Aorta (tissue), 5 donors: ENCODE measurements at regions not wholly inside any gene's neighbourhood (a gene's known extent, or its start where the extent isn't known, plus 50 kb on each side); places are given as distances from the start of the nearest gene placed in this dataset.

Experiments
- ATAC-seq: fragments of 200-7000 bp; cut with Tn5 transposase; one replicate; pipeline ENCODE4 v1.9.1; 2022; ENCODE audit warnings: moderate library complexity; ENCODE audit not compliant: low FRiP score
- DNase-seq, 2 donors: peaks; one replicate each; pipeline ENCODE4 v3.0.0-alpha.2; 2020
- H3K27ac ChIP-seq, 2 donors: one replicate each; pipeline ENCODE4 v1.5.1; 2013; ENCODE audit warnings: low read length in 2 of 2, mild to moderate bottlenecking in 2 of 2, moderate library complexity in 2 of 2, control low read depth in 1 of 2, inconsistent platforms in 1 of 2, low read depth in 1 of 2
- H3K27me3 ChIP-seq, 2 donors: one replicate each; pipeline ENCODE4 v1.6.1; 2013; ENCODE audit warnings: control low read depth in 1 of 2, low read length in 1 of 2, mild to moderate bottlenecking in 1 of 2, moderate library complexity in 1 of 2; ENCODE audit not compliant: insufficient read depth in 2 of 2, control insufficient read depth in 1 of 2
- H3K36me3 ChIP-seq, 2 donors: one replicate each; pipeline ENCODE4 v1.6.1; 2013; ENCODE audit warnings: control low read depth in 1 of 2, low read length in 1 of 2, mild to moderate bottlenecking in 1 of 2; ENCODE audit not compliant: insufficient read depth in 2 of 2, control insufficient read depth in 1 of 2
- H3K4me1 ChIP-seq, 2 donors: one replicate each; pipeline ENCODE4 v1.6.1; 2013; ENCODE audit warnings: low read length in 2 of 2, control low read depth in 1 of 2, mild to moderate bottlenecking in 1 of 2, moderate library complexity in 1 of 2; ENCODE audit not compliant: insufficient read depth in 2 of 2, control insufficient read depth in 1 of 2
- H3K4me3 ChIP-seq, 2 donors: one replicate each; pipeline ENCODE4 v1.5.1; 2013; ENCODE audit warnings: low read length in 2 of 2, control low read depth in 1 of 2, mild to moderate bottlenecking in 1 of 2
- H3K9me3 ChIP-seq: one replicate; pipeline ENCODE4 v1.6.1; 2013; ENCODE audit warnings: mild to moderate bottlenecking, low read length; ENCODE audit not compliant: control insufficient read depth
- whole genome bisulfite sequencing, 2 donors: extraction: QIAGEN DNeasy Blood & Tissue Kit; methylation state at CpG; one replicate each; pipeline ENCODE4 v1.1.7; 2013; 5-methylcytosine and 5-hydroxymethylcytosine counted together
- intact Hi-C, 2 donors: fragments of 100-400 bp; cut with DNase I; formaldehyde crosslinking; loops; one replicate each; pipeline versions ENCODE4 v1.14.2 to v1.15.0; 2022
- donor health status: healthy with polysubstance abuse.
- donor health status: Bipolar disorder and iron deficiency.
- donor health status: DM: no; HTN: no; CAD: no.
- donor health status: DM: no; HTN: no; CAD: no.
- donor health status: DM: yes; HTN: yes; CAD: no.

GRCh38 chr12:85690146-85690545 lies 146.1 kb downstream of the RASSF9 start:
- H3K9me3 ChIP-seq = no peaks in the 10 kb centered on the region
- H3K27ac ChIP-seq = no peak overlapping the region
- WGBS, 2 donors = 77 to 86% methylated on average over 3 of the region's 3 CpGs
- H3K4me3 ChIP-seq = no peak overlapping the region
- H3K27me3 ChIP-seq = no peaks in the 10 kb centered on the region
- DNase-seq = no peak
- intact Hi-C loops = no loop called here
- ATAC-seq = no peak
- H3K36me3 ChIP-seq = no peaks in the 10 kb centered on the region
- peaks cover 0 to 4% of the 10 kb centered on the region in 2 donors for H3K4me1 ChIP-seq

GRCh38 chr12:85693093-85693665 lies 143.0 kb downstream of the RASSF9 start:
- intact Hi-C loops = no loop called here
- 94 to 97% methylated on average over 3 of the region's 3 CpGs for WGBS, 2 donors
- no peak for DNase-seq
- no peaks in the 10 kb centered on the region for H3K27me3 ChIP-seq
- no peak overlapping the region for H3K27ac ChIP-seq
- peaks cover 0 to 4% of the 10 kb centered on the region in 2 donors for H3K4me1 ChIP-seq
- no peak overlapping the region for H3K4me3 ChIP-seq
- no peaks in the 10 kb centered on the region for H3K9me3 ChIP-seq
- H3K36me3 ChIP-seq = no peaks in the 10 kb centered on the region
- no peak for ATAC-seq

GRCh38 chr12:85695097-85695715 lies 141.0 kb downstream of the RASSF9 start:
- H3K4me3 ChIP-seq = no peak overlapping the region
- 83 to 85% methylated on average over 4 of the region's 4 CpGs for WGBS, 2 donors
- H3K27me3 ChIP-seq = no peaks in the 10 kb centered on the region
- no peaks in the 10 kb centered on the region for H3K4me1 ChIP-seq
- no peak for ATAC-seq
- intact Hi-C loops = no loop called here
- H3K36me3 ChIP-seq = no peaks in the 10 kb centered on the region
- H3K9me3 ChIP-seq = no peaks in the 10 kb centered on the region
- DNase-seq = no peak
- no peak overlapping the region for H3K27ac ChIP-seq

- Histone ChIP-seq H3K4me3 (no peak overlapping the region), H3K27ac (no peak overlapping the region), H3K27me3 (no peaks in the 10 kb centered on the region), H3K4me1 (peaks cover 0 to 2% of the 10 kb centered on the region in 2 donors), H3K36me3 (no peaks in the 10 kb centered on the region), H3K9me3 (no peaks in the 10 kb centered on the region)
- DNase-seq (no peak), ATAC-seq (no peak)
- intact Hi-C loops = no loop called here
- 87 to 95% methylated on average over 2 of the region's 2 CpGs for WGBS, 2 donors
These were observed 139.2 kb downstream of the RASSF9 start for GRCh38 chr12:85697003-85697402.

- Histone ChIP-seq H3K36me3 (no peaks in the 10 kb centered on the region), H3K27ac (no peak overlapping the region), H3K4me3 (no peak overlapping the region), H3K9me3 (no peaks in the 10 kb centered on the region), H3K4me1 (peaks cover 0 to 2% of the 10 kb centered on the region in 2 donors), H3K27me3 (no peaks in the 10 kb centered on the region)
- intact Hi-C loops = no loop called here
- no peak for ATAC-seq
- DNase-seq = no peak
- WGBS, 2 donors = 30 to 34% methylated on average over 1 of the region's 1 CpG
These were observed 137.3 kb downstream of the RASSF9 start for GRCh38 chr12:85698937-85699336.

- intact Hi-C loops = no loop called here
- Histone ChIP-seq H3K36me3 (no peaks in the 10 kb centered on the region), H3K27ac (no peak overlapping the region), H3K4me1 (peaks cover 1 to 7% of the 10 kb centered on the region in 2 donors), H3K9me3 (no peaks in the 10 kb centered on the region), H3K4me3 (no peak overlapping the region), H3K27me3 (no peaks in the 10 kb centered on the region)
- no peak for ATAC-seq
- no peak for DNase-seq
- 96 to 97% methylated on average over 11 of the region's 11 CpGs for WGBS, 2 donors
These were observed 127.4 kb downstream of the RASSF9 start for GRCh38 chr12:85708775-85709174.

GRCh38 chr12:85711735-85712390 lies 124.3 kb downstream of the RASSF9 start:
- Histone ChIP-seq H3K36me3 (no peaks in the 10 kb centered on the region), H3K9me3 (no peaks in the 10 kb centered on the region), H3K4me1 (peaks cover 1 to 7% of the 10 kb centered on the region in 2 donors), H3K27me3 (no peaks in the 10 kb centered on the region), H3K27ac (no peak overlapping the region), H3K4me3 (no peak overlapping the region)
- intact Hi-C loops = no loop called here
- WGBS, 2 donors = 61 to 69% methylated on average over 4 of the region's 4 CpGs
- ATAC-seq (peak; percentile 89), DNase-seq (peak in 1 of 2 donors; percentile 70)

GRCh38 chr12:85713373-85713772 lies 122.8 kb downstream of the RASSF9 start:
- Histone ChIP-seq H3K36me3 (no peaks in the 10 kb centered on the region), H3K27me3 (no peaks in the 10 kb centered on the region), H3K4me1 (peaks cover 1 to 7% of the 10 kb centered on the region in 2 donors), H3K4me3 (no peak overlapping the region), H3K27ac (no peak overlapping the region), H3K9me3 (peaks cover 1% of the 10 kb centered on the region)
- WGBS, 2 donors = 9 to 14% methylated on average over 4 of the region's 4 CpGs
- intact Hi-C loops = no loop called here
- DNase-seq = no peak
- peak; percentile 89 for ATAC-seq

- Histone ChIP-seq H3K9me3 (peaks cover 1% of the 10 kb centered on the region), H3K27me3 (no peaks in the 10 kb centered on the region), H3K4me3 (no peak overlapping the region), H3K36me3 (no peaks in the 10 kb centered on the region), H3K27ac (no peak overlapping the region), H3K4me1 (peaks cover 1 to 7% of the 10 kb centered on the region in 2 donors)
- intact Hi-C loops = no loop called here
- no peak for ATAC-seq
- no peak for DNase-seq
- 60 to 64% methylated on average over 1 of the region's 1 CpG for WGBS, 2 donors
These were observed 121.8 kb downstream of the RASSF9 start for GRCh38 chr12:85714425-85714824.
